GM13977 (cell line): ENCODE measurements at regions not wholly inside any gene's neighbourhood (a gene's known extent, or its start where the extent isn't known, plus 50 kb on each side); places are given as distances from the start of the nearest gene placed in this dataset.

Experiments used
- DNase-seq: peaks from one replicate; pipeline ENCODE4 v3.0.0; 2012; ENCODE audit warnings: low spot score
- in situ Hi-C: fragments of 300-500 bp; cut with MboI; formaldehyde crosslinking; loops from one replicate; pipeline ENCODE4 v1.12.0; 2022; ENCODE audit warnings: low sequenced_read_pairs, low pct_unique_long_range_greater_than_20kb, mixed read lengths, inconsistent platforms; ENCODE audit not compliant: unreplicated experiment
- TF ChIP-seq, protein P1 (sequence below): IDR thresholded peaks from 2 replicates; pipeline ENCODE4 v1.5.1; 2012; ENCODE audit warnings: mild to moderate bottlenecking, control low read depth; ENCODE audit not compliant: insufficient read depth; ENCODE audit errors: extremely low read depth, missing control alignments

- TF ChIP-seq, protein P1, sequence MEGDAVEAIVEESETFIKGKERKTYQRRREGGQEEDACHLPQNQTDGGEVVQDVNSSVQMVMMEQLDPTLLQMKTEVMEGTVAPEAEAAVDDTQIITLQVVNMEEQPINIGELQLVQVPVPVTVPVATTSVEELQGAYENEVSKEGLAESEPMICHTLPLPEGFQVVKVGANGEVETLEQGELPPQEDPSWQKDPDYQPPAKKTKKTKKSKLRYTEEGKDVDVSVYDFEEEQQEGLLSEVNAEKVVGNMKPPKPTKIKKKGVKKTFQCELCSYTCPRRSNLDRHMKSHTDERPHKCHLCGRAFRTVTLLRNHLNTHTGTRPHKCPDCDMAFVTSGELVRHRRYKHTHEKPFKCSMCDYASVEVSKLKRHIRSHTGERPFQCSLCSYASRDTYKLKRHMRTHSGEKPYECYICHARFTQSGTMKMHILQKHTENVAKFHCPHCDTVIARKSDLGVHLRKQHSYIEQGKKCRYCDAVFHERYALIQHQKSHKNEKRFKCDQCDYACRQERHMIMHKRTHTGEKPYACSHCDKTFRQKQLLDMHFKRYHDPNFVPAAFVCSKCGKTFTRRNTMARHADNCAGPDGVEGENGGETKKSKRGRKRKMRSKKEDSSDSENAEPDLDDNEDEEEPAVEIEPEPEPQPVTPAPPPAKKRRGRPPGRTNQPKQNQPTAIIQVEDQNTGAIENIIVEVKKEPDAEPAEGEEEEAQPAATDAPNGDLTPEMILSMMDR, result no peak
Measured at GRCh38 chr1:115210302-115210711, 121.0 kb upstream of the TSPAN2 start.

GRCh38 chr1:115204513-115204912 lies 115.2 kb upstream of the TSPAN2 start:
- in situ Hi-C loops, result no loop called here
- TF ChIP-seq, protein P1, result no peak
- DNase-seq, result no peak

More at GRCh38 chr1:115210302-115210711, 121.0 kb upstream of the TSPAN2 start:
- DNase-seq, result no peak
- in situ Hi-C loops, result no loop called here

GRCh38 chr1:115203287-115203686 lies 114.0 kb upstream of the TSPAN2 start:
- TF ChIP-seq, protein P1, result no peak
- in situ Hi-C loops, result no loop called here
- no peak for DNase-seq

GRCh38 chr1:115201598-115201997 lies 112.3 kb upstream of the TSPAN2 start:
- TF ChIP-seq, protein P1, result no peak
- in situ Hi-C loops, result no loop called here
- no peak for DNase-seq

DNA sequence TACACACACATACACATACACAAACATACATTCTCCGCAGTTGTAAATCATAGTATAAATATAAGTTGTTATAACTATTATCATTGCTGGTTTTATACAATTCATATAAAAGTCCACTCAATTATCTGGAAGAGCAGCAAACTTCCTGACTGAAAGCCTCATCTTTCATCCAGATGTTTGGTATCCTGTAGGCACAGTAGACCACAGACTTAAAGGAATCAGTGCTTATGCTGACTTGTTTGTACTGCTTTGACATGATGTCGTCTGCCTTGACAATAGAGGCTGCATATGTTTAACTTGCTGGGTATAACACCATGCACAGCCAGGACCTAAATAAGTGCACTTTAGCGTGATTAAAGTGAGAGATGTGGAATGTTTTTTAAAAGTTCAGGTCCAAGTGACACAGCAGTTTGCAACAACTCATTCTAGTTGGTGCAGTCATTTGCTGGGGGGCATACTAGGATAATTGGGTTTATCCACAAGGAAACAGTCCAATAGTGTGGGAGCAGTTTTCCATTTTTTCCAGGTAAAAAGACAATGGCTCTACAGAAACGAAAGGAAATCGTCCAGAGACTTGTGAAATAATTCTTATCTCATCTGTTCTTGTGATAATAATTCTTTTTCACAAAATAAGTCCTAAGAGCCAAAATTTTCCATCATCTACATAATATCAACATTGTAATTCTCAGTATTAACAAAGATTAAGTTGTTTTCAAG lies 110.3 kb upstream of the TSPAN2 start:
- in situ Hi-C loops, result no loop called here
- DNase-seq, result no peak
- TF ChIP-seq, protein P1, result no peak

DNA sequence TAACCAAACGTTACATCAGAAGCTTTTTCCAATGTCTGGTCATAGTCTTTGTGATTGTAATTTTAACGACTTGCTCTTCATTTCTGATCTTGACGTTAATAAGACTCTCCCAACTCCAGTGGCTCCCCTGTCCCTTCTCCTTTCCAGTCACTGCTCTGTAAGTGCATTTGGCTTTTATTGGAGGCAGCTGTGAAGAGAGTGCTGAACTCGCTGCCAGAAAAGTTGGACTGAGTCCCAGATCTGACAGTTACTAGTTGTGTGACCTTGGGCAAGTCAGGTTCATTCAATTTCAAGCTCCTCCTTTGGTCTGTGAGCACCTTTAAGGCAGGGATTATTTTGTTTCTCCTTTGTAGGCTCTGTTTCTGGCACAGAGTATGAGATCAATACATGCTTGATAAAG lies 109.6 kb upstream of the TSPAN2 start:
- TF ChIP-seq, protein P1, result no peak
- in situ Hi-C loops, result no loop called here
- DNase-seq, result no peak
